ENCODE measurements at regions not wholly inside any gene's neighbourhood (a gene's known extent, or its start where the extent isn't known, plus 50 kb on each side); places are given as distances from the start of the nearest gene placed in this dataset.

GRCh38 chr1:104460880-104461279, 711.2 kb downstream of the AMY1C start:
- H3K4me3 ChIP-seq (replicated peaks in 1 of 2; ENCODE audit: low read depth in 2 of 2, low read length in 2 of 2), result no peak overlapping the region
- TF ChIP-seq, protein P1, sequence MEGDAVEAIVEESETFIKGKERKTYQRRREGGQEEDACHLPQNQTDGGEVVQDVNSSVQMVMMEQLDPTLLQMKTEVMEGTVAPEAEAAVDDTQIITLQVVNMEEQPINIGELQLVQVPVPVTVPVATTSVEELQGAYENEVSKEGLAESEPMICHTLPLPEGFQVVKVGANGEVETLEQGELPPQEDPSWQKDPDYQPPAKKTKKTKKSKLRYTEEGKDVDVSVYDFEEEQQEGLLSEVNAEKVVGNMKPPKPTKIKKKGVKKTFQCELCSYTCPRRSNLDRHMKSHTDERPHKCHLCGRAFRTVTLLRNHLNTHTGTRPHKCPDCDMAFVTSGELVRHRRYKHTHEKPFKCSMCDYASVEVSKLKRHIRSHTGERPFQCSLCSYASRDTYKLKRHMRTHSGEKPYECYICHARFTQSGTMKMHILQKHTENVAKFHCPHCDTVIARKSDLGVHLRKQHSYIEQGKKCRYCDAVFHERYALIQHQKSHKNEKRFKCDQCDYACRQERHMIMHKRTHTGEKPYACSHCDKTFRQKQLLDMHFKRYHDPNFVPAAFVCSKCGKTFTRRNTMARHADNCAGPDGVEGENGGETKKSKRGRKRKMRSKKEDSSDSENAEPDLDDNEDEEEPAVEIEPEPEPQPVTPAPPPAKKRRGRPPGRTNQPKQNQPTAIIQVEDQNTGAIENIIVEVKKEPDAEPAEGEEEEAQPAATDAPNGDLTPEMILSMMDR (IDR thresholded peaks at IDR 0.05; ENCODE audit: low read depth, low read length), result no peak
- DNase-seq (ENCODE audit: low read depth in 2 of 2), result no peak

- no peak overlapping the region for H3K4me3 ChIP-seq (replicated peaks in 1 of 2; ENCODE audit: low read depth in 2 of 2, low read length in 2 of 2)
- DNase-seq (ENCODE audit: low read depth in 2 of 2), result no peak
- TF ChIP-seq, protein P1 (IDR thresholded peaks at IDR 0.05; ENCODE audit: low read depth, low read length), result no peak
Measured at GRCh38 chr1:104463126-104463697, 713.5 kb downstream of the AMY1C start.

GRCh38 chr1:104466068-104466467, 716.4 kb downstream of the AMY1C start:
- H3K4me3 ChIP-seq (replicated peaks in 1 of 2; ENCODE audit: low read depth in 2 of 2, low read length in 2 of 2), result no peak overlapping the region
- DNase-seq (ENCODE audit: low read depth in 2 of 2), result no peak
- TF ChIP-seq, protein P1 (IDR thresholded peaks at IDR 0.05; ENCODE audit: low read depth, low read length), result no peak

DNA sequence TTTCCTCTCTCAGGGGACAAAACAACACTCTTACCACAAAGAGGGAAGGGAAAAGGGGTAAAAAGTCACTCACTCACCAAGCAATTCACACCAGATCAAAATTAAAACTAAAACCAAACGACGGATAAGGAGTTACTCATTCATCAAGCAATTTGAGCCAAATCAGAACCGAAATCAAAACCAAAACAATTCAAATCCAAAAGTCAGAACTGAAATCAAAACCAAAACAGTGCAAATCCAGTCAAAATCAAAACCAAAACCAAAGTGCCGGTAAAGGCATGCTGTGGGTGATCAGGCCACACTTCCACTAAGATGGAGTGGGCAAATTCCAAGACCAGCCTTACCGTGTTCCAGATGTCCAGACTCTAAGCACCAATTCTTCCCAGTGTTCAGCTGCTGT, 717.9 kb downstream of the AMY1C start:
- TF ChIP-seq, protein P1 (IDR thresholded peaks at IDR 0.05; ENCODE audit: low read depth, low read length), result no peak
- no peak for DNase-seq (ENCODE audit: low read depth in 2 of 2)
- H3K4me3 ChIP-seq (replicated peaks in 1 of 2; ENCODE audit: low read depth in 2 of 2, low read length in 2 of 2), result no peak overlapping the region

DNA sequence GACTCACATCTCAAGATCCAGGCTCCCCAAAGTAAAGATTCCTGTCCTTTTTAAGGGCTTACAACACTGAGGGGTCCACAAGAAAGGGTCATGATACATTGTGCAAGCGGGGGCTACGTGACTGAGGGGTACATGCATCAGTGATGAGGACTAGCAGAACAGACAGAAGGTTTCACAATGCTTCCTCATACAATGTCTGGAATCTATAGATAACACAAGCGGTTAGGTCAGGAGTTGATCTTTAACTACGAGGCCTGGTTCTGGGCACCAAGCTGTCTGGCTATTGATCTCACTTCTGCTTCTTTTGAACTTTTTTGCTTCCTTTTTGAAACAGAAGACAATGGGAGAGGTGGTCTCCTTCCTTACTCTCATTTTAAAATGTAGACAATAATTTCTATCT, 718.6 kb downstream of the AMY1C start:
- H3K4me3 ChIP-seq (replicated peaks in 1 of 2; ENCODE audit: low read depth in 2 of 2, low read length in 2 of 2), result no peak overlapping the region
- TF ChIP-seq, protein P1 (IDR thresholded peaks at IDR 0.05; ENCODE audit: low read depth, low read length), result no peak
- no peak for DNase-seq (ENCODE audit: low read depth in 2 of 2)

- TF ChIP-seq, protein P1 (IDR thresholded peaks at IDR 0.05; ENCODE audit: low read depth, low read length), result no peak
- no peak overlapping the region for H3K4me3 ChIP-seq (replicated peaks in 1 of 2; ENCODE audit: low read depth in 2 of 2, low read length in 2 of 2)
- DNase-seq (ENCODE audit: low read depth in 2 of 2), result no peak
Measured at GRCh38 chr1:104476126-104476525, 726.4 kb downstream of the AMY1C start.

Measured in cardiac fibroblast (primary cell).